Amygdala (tissue), 56 donors: ENCODE measurements at regions not wholly inside any gene's neighbourhood (a gene's known extent, or its start where the extent isn't known, plus 50 kb on each side); places are given as distances from the start of the nearest gene placed in this dataset.

Source experiments
- DNase-seq, 56 donors: peaks; one replicate each; lab custom pipeline; 2025; lab: John Stamatoyannopoulos, UW

DNA sequence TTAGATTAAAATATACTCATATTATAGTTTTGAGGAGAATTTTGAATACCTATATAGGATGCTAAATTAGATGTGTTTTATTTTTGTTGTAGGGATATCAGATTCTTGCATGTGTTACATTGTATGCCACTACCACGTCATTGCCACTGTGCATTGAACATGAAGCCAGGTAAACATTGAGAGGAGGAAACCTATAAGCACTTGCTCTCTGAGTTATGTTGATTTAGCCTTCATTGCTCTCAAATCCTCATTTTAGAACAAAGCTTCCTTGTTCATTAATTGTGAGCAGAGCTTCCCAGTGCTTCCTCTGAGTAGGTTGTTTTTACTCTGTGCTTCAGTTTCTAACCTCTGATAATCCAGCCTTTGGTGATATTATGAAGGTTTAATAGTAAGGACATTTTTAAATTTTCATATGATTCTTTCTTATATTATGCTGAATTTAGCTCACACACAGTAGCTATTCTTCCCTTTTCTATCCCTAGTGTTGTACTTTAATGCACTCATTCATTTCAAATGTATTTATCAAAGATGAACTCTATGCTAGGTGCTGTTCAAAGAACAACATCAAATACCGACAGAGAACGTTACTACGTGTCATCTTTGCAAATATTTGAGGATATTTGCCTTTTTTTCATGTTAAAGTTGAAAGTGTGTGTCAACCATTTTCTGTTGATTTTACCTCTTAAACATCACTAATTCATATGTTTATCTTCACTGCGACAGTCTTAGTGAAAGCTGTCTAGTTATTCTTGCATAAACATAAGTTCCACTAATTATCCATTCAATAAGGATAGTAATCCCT lies 1448.0 kb upstream of the MIR17HG start:
- no peak for DNase-seq

DNA sequence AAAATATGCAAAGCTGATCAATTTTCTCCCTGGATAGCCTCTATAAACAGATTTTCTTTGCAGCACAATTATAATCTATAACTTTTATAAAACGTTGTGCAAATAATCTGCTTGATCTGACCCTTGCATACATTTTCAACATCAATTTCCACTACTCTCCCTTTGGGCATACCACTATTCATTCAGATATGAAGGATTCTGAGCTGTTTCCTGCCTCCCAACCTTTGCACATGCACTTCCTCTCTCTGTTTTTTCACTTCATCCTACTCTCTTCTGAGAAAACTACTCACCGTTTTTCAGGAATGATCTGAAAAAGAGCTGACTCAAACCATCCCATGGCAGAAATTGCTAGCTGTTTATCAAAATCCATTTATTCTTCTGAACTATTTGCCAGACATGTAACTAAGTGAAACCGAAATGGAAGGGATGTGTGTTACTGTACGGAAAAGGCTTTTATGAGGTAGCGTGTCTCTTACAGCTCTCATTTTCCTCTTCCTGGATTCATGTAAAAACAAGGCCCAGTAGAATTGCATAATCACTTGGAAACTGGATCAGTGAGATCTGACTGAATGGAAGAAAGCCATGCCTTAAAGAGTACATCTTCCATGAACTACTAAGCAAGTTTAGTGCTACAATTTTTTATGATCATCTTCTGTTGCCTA lies 1447.3 kb upstream of the MIR17HG start:
- DNase-seq: no peak

DNA sequence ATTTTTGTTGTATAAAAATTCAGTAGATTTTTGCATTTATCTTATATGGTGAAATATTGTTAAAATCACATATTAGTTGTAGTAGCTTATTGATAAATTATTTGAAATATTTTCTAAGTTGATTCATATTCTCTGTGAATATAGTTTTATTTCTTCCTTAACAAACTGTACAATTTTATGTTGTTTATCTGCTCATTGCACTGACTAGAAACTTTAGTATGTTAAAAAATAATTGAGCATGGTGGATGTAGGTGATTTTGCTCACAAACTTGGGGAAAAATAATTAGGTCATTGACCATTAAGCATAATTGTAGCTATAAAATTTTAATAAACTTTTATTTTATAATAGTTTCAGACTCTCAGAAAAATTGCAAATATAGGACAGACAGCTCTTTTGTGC lies 1445.3 kb upstream of the MIR17HG start:
- no peak for DNase-seq

DNA sequence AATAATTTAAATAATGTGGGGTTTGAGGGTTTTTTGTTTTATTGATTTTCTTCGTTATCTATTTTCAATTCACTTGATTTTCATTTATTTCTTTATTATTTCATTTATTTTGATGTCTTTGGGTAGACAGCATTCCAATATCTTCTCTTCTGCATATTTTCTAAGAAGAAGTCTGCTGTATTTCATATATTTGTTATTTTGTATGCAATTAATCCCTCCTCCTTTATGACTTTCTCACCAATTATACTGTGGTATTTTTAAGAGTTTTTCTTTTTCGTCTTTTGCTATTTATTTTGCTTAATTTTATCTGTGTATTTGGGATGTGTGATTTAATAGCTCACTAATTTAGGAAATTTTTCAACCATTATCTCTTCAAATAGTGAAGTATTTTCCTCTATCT lies 1444.4 kb upstream of the MIR17HG start:
- no peak for DNase-seq

DNA sequence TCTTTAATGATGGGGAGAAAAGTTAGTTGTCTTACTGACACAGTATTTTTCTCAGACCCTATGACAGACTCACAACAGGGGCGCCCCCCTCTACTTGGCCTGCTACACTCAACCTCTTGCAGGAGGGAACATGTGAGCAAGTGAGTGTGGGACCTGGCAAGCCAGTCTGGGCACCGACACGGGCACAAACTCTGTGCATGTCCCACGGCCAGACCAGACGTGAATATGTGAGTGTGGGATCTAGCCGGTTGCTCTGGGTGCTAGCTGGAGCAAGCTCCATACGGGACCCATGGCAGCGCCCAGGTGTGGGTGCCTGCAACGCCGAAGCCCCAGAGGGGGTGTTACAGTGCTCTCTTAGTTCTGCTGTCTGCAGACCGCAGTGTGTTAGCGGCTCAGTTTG lies 1437.3 kb upstream of the MIR17HG start:
- DNase-seq: no peak

DNA sequence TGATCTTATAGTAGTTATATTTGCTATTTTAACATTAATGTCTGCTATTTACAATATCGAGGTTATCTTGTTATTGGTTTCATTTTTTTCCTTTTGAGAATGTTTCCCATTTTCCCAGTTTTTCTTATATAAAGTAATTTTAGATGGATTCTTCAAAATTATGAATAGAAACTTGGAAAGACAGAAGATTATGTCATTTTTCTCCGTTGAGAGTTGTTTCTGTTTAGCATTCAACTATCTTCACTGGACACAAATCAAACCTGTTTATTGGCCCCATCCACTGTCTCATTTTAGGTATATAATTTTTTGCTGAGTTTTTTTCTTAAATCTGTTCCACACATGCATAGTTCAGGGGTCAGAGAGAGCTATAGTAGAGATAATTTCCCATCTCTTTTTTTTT lies 1430.9 kb upstream of the MIR17HG start:
- DNase-seq: no peak

DNA sequence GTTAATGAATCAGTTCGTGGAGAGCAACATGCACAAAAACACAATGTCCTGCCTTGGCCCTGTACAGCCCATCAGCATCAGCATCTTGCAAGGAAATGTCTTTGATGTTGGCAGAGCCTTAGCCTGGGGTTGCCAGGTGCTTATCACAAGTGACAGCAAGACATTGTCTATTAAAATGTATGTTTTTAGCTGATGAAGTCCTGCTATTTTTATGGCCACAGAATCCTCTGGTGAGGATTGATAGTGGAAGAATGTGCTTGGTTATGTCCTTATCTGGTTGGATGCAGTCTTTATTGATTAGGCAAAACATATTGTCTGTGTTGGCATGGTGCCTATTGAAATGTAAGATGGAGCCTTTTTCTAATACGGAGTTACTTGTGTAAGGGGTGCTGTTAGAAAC lies 1427.0 kb upstream of the MIR17HG start:
- DNase-seq: no peak

DNA sequence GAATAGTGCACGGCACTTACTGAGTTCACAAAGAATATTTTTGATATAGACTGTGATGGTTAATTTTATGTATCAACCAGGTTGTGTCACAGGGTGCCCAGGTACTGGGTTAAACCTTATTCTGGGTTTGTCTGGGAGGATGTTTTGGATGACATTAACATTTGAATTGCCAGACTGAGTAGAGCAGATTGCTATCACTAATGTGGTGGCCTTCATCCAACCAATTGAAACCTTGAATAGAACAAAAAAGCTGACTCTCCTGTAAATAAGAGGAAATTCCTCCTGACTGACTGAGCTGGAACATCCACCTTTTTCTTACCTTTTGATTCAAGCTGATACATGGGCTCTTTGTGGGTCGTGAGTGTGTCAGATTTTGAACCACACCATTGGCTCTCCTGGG lies 1424.4 kb upstream of the MIR17HG start:
- no peak for DNase-seq

DNA sequence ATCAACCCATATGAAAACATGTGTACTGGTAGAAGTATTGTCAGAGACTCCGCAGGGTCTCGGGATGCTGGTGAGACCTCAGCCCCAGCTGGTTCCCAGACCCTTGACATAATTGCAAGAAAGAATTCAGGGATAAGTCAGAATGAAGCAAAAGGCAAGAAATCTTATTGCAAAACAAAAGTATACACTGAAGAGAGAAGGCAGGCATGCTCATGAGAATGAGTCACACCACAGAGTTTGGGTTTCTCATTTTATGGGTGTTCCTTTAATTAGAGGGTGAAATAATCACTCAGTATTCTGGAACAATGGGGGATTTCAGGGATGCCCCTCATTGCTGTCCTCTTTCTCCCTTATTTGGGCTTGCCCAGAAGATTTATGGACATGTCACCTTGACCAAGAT lies 1423.8 kb upstream of the MIR17HG start:
- DNase-seq: no peak

DNA sequence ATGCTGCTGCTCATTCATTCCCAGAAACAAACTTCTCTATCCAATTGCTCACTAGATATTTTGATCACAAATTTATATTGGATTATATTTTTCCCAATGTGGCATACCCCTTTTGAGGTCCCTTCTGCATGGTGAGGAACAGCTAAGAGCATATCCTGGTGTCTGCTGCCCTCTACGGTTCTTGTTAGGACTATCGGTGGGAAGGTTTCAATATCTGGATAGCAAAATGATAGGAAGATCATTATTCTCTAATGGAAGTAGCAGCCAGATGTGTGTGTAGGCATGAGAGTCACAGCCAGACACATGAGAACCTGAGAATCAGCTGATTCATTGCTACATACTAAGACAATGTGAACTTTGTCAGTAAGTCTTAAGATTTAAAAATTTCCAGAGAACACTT lies 1422.4 kb upstream of the MIR17HG start:
- DNase-seq: peak in 6 of 56 donors; percentile 0 to 4 (median 2)

DNA sequence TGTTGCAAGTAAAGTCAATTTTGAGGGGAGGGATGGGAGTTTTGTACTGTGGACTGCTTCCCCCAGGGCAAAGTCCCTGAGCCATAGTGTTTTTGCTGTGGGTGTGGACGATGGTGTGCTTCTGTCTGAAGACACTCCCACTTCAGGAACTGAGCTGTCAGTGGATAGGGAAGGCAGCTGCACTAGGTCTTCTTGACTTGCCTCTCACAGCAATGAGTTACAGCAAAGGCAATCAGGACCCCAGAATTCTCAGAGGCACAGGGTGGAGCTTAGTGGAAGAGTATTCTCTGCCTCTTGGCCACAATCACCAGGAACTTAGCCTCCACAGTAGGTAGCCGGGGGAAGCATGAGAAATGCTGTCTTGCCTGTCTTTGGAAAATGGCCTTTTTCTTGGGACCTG lies 1416.6 kb upstream of the MIR17HG start:
- DNase-seq: no peak

DNA sequence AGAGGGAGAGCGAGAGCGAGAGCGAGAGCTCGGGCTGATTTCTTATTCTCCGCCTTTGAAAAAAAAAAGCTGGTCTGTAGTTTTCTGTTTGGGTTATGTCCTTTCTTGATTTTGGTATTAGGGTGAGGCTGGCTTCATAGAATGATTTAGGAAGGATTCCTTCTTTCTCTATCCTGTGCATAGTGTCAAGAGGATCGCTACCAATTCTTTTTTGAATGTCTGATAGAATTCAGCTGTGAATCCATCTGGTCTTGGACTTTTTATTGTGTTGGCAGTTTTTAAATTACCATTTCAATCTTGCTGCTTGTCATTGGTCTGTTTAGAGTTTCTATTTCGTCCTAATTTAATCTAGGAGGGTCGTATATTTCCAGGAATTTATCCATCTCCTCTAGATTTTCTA lies 1414.6 kb upstream of the MIR17HG start:
- no peak for DNase-seq

DNA sequence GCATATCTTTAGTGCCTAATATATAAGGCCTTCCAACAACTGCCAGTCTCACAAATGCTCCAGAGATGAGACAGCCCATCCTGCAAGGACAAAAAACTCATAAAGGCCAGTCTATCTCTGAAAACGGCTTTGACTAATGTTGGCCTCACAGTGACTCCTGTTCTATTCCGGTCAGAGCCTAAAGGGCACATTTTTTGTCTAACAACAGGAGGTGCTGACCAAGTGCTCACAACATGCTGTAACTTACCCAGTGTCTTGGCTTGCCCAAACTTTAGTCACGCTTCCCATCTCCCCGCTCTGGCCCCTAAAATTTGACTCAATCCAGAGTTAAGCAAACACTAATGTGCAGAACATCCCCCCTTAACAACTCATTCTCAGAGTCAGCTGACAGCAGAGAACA lies 1411.2 kb upstream of the MIR17HG start:
- no peak for DNase-seq

DNA sequence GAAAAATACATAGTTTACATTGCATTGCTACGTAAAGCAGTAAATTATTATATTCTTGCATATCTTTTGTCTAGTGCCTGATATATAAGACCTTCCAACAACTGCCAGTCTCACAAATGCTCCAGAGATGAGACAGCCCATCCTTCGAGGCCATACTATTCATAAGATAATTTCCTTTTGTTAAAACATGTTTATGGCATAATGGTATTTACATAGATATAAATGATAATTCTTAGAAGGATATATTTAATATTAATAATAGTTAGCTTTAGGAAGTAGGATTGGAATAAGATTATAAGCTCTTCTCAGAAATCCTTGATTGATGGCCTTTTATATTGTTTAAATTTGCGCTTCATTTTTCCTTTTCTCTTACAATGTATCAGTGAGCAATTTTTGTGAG lies 1410.1 kb upstream of the MIR17HG start:
- DNase-seq: no peak

DNA sequence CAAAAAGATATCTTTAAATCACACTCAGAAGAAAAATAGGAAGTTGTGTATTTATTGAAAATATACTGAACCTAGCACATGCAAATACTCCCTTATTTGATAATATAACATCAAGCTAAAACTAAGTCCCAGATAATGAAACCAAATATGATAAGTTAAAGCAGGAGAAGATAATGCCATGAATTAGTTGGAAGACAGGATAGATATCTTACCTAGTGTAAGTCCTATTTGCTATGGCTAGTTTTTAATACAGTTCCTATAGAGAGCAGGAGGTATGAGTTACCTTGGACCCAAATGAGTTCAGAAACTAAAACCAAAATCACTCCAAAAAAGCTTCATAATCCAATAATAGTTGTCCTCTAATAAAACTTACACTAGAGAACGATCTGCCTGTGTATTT lies 1407.1 kb upstream of the MIR17HG start:
- DNase-seq: no peak

DNA sequence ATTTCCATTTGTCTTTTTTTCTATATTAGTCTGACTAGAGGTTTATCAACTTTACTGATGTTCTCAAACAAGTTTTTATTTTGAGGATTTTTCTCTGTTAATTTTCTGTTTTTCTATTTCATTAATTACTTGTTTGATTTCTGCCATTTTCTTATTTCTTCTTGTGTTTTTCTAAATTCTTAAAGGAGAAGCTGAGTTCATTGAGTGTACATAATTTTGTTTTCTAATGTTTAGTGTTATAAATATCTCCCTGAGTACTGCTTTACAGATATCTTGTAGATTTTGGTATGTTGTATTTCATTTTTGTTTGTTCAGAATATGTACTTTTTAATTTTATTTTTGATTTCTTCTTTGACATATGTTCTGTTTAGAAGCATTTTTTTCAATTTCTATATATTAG lies 1404.3 kb upstream of the MIR17HG start:
- no peak for DNase-seq

DNA sequence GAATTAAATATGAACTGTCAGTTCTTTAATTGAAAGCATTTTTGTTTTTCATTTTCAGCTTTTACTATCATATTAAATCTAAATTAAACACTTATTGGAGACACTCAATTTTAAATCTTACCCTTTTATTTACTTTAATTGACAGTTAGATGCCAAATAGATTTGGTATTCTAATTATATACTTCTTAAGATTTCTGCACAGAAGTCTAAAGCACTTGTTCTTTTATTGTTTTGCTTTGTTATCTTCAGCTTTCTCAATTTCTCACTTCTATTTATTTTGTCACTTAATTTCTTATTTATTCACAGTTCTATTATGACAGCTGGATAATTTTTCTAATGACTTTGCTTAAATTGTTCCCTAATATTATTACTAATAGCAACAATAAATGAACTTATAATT lies 1397.3 kb upstream of the MIR17HG start:
- DNase-seq: no peak

DNA sequence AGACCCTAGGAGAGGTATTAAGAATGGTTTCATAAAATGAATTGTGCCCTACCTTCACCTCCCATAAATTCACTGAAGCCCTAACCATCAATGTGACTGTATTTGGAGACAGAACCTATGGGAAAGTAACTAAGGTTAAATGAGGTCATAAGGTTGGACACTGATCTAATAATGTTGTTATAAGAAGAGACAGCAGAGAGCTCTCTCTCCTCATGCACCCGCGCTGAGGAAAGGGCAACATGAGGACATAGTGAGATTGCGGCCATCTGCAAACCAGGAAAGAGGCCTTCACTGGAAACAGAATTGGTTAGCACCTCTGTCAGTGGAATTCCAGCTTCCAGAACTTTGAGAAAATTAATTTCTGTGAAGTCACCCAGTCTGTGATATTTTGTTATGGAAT lies 1396.1 kb upstream of the MIR17HG start:
- no peak for DNase-seq

DNA sequence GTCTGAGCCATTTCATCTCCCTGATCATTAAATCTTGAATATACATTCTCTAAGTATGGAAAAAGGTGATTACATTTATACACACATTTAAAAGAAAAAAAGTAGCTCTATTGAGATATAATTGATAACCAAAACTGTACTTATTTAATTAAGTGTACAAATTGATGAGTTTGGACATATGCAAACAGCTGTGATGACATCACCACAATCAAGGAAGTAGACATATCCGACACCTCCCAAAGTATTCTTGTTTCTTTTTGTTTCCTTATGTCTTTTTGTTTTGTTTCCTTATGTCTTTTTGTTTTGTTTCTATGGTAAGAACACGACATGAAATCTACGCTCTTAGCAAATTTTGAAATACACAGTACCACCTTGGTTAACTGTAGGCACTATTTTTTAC lies 1393.9 kb upstream of the MIR17HG start:
- DNase-seq: no peak

DNA sequence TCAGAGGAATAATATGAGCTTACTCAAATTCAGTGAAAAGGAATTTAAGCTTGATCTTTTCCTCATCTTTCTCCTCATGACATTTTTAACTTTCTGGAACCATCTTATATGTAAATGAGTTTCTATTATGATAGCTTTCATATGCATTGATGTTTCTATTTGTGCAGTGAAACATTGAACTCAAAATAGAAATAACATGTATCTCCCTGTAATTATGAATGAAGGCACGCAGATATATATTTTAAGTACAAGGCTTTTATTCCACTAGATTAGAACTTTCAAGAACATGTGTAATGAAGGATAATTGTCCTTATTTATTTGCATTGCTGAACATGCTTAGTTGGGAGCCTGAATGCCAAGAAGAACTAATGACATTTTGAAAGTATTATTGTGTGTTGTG lies 1391.7 kb upstream of the MIR17HG start:
- no peak for DNase-seq

DNA sequence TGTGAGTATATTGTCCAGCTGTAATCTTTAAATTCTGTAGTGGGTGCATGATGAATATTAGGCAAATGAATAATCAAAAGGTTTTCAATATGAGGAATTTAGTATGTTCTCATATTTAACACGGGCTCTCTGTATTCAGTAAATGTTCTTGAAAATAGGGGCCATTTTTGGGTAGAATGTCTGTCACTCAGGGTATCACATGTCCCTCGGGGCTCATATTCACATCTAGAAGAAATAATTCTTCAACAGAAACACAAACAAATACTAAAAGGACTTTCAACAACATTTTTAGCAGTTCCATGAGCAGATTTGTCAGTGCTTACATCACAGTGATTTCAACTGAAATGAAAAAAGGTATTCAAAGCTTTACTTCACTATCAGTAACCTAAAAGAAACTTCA lies 1388.4 kb upstream of the MIR17HG start:
- no peak for DNase-seq

DNA sequence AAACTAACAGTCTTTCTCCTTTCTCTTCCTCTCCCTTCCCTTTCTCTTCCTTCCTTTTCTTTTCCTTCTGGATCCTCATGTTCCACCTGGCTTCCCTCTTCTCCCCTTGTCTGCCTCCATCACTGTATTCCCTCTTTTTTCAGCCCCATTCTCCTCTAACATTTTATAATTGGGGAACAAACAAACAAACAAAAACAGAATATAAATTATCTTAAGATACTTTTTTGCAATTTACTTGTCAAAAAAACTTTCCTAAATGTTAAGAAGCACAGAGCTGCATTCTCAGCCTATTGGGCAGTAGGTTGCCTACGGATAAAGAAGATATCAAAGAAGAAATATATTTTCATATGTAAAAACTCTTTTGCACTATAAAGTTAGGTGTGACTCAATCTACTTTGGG lies 1382.2 kb upstream of the MIR17HG start:
- DNase-seq: no peak

DNA sequence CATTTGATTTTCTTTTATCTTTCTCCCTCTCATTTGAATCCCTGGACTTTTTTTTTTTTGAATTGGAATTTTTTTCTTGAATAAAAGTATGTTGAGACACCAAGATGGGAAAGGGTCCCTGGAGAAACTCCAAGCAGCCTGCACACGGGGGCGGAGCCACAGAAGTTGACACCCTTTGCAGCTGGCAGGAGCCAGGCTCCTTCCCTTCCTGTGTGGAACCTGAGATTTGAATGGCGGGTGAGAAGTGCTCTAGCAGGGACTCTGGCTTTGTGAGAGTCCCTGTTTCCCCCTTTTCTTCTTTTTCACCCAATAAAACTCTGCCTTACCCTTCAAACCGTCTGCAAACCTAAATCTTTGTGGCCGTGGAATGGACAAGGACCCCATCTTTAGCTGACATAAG lies 1381.0 kb upstream of the MIR17HG start:
- DNase-seq: no peak
